ENCODE measurements at regions not wholly inside any gene's neighbourhood (a gene's known extent, or its start where the extent isn't known, plus 50 kb on each side); places are given as distances from the start of the nearest gene placed in this dataset.

DNA sequence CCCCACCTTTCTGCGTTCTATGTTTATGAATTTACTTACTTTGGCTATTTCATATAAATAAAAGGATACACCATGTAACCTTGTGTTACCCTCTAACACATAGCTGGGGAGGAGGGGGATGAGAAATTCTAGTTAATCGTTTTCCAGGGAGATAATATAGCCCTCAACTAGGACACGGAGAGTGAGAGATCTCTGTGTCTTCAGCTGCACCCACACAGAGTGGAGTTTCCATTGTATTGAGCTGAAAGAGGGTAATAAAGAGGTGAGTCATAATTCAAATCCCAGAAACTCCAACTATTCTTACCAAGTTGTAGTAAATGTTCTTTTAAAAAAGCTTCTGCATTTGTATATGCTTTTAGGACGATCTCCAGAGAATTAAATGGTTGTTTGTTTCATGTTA lies 110.1 kb upstream of the SULT1C3 start:
- WGBS (ENCODE audit: insufficient coverage): 20% methylated on average over 1 of the region's 4 CpGs
- H3K27ac ChIP-seq (ENCODE audit: low read depth, low read length): no peak overlapping the region
- H3K4me1 ChIP-seq (ENCODE audit: control insufficient read depth, insufficient read depth, low read length): no peaks in the 10 kb centered on the region
- no peak for DNase-seq (ENCODE audit: low read depth in 4 of 6, low spot score in 6 of 6)
- no peaks in the 10 kb centered on the region for H3K9me3 ChIP-seq (ENCODE audit: control insufficient read depth, insufficient read depth, low read length)
- no peaks in the 10 kb centered on the region for H3K36me3 ChIP-seq (ENCODE audit: control insufficient read depth, insufficient read depth, low read length)
- no peaks in the 10 kb centered on the region for H3K27me3 ChIP-seq (ENCODE audit: control insufficient read depth, insufficient read depth, low read length)
- no peak overlapping the region for H3K4me3 ChIP-seq (ENCODE audit: low read depth, low read length)

DNA sequence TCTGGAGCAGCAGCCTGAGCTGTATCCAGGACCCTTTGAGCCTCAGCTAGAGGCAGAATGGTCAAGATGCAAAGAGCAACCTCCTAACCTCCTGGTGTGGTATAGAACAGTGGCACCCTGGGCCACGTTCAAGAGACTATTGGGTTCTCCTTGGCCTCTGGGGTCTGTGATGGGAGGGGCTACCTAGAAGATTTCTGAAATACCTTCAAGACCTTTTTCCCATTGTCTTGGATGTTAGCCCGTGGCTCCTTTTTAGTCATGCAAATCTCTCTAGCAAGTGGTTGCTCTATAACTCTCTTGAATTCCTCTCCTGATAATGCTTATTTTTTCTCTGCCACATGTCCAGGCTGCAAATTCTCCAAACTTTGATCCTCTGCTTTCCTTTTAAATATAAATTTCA lies 106.3 kb upstream of the SULT1C3 start:
- Histone ChIP-seq H3K4me3 (ENCODE audit: low read depth, low read length) (no peak overlapping the region), H3K36me3 (ENCODE audit: control insufficient read depth, insufficient read depth, low read length) (no peaks in the 10 kb centered on the region), H3K9me3 (ENCODE audit: control insufficient read depth, insufficient read depth, low read length) (no peaks in the 10 kb centered on the region), H3K27ac (ENCODE audit: low read depth, low read length) (no peak overlapping the region), H3K4me1 (ENCODE audit: control insufficient read depth, insufficient read depth, low read length) (no peaks in the 10 kb centered on the region), H3K27me3 (ENCODE audit: control insufficient read depth, insufficient read depth, low read length) (no peaks in the 10 kb centered on the region)
- 60% methylated on average over 1 of the region's 2 CpGs for WGBS (ENCODE audit: insufficient coverage)
- no peak for DNase-seq (ENCODE audit: low read depth in 4 of 6, low spot score in 6 of 6)

DNA sequence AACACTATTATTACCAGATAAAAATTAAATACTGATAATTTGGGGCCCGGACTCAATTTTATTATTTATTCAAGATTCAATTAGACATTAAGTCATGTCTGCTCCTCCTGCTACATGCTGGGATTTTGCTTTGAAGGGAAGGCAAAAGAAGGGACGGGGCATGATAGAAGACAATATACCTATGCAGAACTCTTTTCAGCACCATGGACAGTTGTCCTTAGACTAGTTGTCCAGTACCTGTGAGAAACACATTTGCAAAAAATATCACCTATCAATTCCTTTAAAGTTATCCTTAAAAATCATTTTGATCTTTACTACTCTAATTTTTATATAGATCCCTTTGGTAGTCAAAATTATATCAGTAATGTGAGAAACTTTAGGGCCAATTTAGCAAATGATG lies 100.2 kb upstream of the SULT1C3 start:
- no peaks in the 10 kb centered on the region for H3K36me3 ChIP-seq (ENCODE audit: control insufficient read depth, insufficient read depth, low read length)
- no peak overlapping the region for H3K4me3 ChIP-seq (ENCODE audit: low read depth, low read length)
- peak in 1 of 6 donors; percentile 33 for DNase-seq (ENCODE audit: low read depth in 4 of 6, low spot score in 6 of 6)
- no peaks in the 10 kb centered on the region for H3K4me1 ChIP-seq (ENCODE audit: control insufficient read depth, insufficient read depth, low read length)
- no peaks in the 10 kb centered on the region for H3K27me3 ChIP-seq (ENCODE audit: control insufficient read depth, insufficient read depth, low read length)
- 14% methylated on average over 1 of the region's 2 CpGs for WGBS (ENCODE audit: insufficient coverage)
- no peak overlapping the region for H3K27ac ChIP-seq (ENCODE audit: low read depth, low read length)
- no peaks in the 10 kb centered on the region for H3K9me3 ChIP-seq (ENCODE audit: control insufficient read depth, insufficient read depth, low read length)

DNA sequence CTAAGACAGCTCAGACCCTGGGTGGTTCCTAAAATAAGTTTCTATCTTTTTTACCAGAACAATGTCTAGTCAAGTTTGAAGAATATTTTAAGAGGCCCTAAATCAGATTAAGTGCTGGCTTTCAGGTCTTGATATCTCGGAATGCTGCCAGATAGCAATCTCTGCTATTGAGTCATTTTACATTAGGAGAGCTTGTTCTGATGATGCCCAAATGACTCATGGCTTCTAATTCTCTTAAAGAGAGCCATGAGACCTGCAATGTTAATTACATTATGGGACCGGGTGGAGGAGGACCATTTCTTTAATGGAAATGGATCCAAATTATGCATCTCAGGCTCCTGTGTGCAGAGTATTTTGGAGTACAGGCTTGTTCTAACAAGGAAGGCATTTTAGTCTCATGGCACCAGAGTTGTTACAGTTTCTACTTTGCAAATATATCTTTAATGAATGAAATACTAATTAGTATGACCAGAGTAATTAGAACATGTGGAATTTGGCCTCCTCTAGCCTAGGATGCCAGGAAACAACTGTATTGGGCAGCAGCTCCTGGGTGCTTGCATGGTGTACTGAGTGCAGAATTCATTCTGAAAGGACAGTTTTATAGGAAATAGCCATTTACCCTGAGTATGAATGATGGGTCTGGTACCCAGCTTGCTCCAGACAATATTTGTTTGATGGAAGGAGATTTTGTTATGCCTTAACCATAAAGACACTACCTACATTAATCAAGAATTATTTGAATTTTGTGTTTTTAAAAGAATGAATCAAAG lies 94.0 kb upstream of the SULT1C3 start:
- 68% methylated on average over 2 of the region's 2 CpGs for WGBS (ENCODE audit: insufficient coverage)

DNA sequence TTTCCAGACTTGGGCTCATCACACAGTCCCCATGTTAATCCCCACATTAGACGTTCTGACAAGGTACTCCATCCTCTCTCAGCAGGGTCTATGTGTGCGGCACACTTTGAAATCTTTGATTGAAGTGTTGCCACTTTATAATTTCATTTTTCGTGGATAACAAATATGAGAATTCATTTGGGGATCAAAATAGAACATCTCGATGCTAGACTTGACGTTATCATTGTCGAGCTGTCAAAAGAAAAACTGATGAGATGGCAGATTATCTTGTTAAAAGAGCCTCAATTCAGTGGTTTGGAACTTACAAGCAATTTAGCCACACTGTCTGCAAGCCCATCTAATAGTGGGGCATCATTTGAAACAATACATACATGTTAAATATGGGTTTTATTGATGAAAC lies 91.2 kb upstream of the SULT1C3 start:
- Histone ChIP-seq H3K27me3 (ENCODE audit: control insufficient read depth, insufficient read depth, low read length) (no peaks in the 10 kb centered on the region), H3K9me3 (ENCODE audit: control insufficient read depth, insufficient read depth, low read length) (no peaks in the 10 kb centered on the region), H3K4me3 (ENCODE audit: low read depth, low read length) (no peak overlapping the region), H3K4me1 (ENCODE audit: control insufficient read depth, insufficient read depth, low read length) (no peaks in the 10 kb centered on the region), H3K36me3 (ENCODE audit: control insufficient read depth, insufficient read depth, low read length) (no peaks in the 10 kb centered on the region), H3K27ac (ENCODE audit: low read depth, low read length) (no peak overlapping the region)
- DNase-seq (ENCODE audit: low read depth in 4 of 6, low spot score in 6 of 6): no peak
- 92% methylated on average over 6 of the region's 6 CpGs for WGBS (ENCODE audit: insufficient coverage)

More for the DNA sequence above, 94.0 kb upstream of the SULT1C3 start:
- no peak overlapping the region for H3K4me3 ChIP-seq (ENCODE audit: low read depth, low read length)
- H3K36me3 ChIP-seq (ENCODE audit: control insufficient read depth, insufficient read depth, low read length): no peaks in the 10 kb centered on the region
- DNase-seq (ENCODE audit: low read depth in 4 of 6, low spot score in 6 of 6): peak in 1 of 6 donors; percentile 70
- H3K9me3 ChIP-seq (ENCODE audit: control insufficient read depth, insufficient read depth, low read length): no peaks in the 10 kb centered on the region
- no peaks in the 10 kb centered on the region for H3K4me1 ChIP-seq (ENCODE audit: control insufficient read depth, insufficient read depth, low read length)
- H3K27me3 ChIP-seq (ENCODE audit: control insufficient read depth, insufficient read depth, low read length): no peaks in the 10 kb centered on the region
- H3K27ac ChIP-seq (ENCODE audit: low read depth, low read length): no peak overlapping the region

DNA sequence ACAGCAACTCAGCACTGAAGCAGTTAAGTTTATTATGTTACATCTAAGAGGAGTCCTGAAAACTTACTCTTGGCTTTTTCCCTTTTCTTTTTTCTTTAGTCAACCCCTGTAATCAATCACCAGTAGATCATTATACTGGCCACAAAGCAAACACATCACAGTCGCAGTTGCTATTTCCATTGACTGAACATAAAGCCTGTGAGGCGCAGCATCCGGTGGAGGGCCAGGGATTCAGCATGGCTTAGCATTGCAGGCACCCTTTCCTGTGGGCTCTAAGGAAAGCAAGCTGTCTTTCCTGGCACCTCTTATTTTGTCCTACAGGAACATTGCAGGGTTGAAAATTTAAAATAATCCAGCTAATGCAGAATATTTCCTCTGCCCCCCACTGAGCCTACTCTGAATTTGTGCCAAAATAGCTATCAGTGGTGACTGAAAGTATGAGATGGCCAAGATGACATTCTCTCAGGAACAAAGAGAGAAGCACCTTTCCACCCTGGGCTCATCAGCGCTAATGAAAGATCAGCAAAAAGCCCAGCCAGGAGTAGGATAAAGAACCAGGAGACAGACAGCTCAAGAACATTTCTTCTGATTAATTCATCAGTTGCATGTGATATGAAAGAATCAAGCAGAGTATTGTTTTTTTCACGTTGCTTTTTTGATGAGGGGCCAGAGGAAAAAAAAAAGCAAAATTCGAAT lies 85.3 kb upstream of the SULT1C3 start:
- Histone ChIP-seq H3K4me3 (ENCODE audit: low read depth, low read length) (no peak overlapping the region), H3K36me3 (ENCODE audit: control insufficient read depth, insufficient read depth, low read length) (no peaks in the 10 kb centered on the region), H3K27ac (ENCODE audit: low read depth, low read length) (no peak overlapping the region), H3K27me3 (ENCODE audit: control insufficient read depth, insufficient read depth, low read length) (no peaks in the 10 kb centered on the region), H3K9me3 (ENCODE audit: control insufficient read depth, insufficient read depth, low read length) (no peaks in the 10 kb centered on the region), H3K4me1 (ENCODE audit: control insufficient read depth, insufficient read depth, low read length) (no peaks in the 10 kb centered on the region)
- 27% methylated on average over 2 of the region's 6 CpGs for WGBS (ENCODE audit: insufficient coverage)
- peak in 1 of 6 donors; percentile 57 for DNase-seq (ENCODE audit: low read depth in 4 of 6, low spot score in 6 of 6)

DNA sequence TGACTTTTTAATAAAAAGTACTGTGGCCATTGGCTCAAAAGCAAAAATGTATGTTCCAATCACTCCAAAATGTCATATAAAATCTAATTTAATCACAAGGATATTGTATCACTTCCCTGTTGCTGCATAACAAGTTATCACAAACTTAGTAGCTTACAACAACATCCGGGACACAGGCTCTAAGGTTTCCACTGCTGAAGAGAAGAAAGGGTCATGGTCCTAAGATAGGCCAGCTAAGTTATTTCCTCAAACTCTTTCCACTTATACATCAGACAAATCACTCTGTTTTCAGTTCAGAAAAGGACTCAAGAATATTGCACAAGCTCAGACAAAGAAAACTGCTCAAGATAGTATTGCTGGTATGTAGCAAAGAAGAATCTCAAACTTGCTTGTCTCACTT lies 78.5 kb upstream of the SULT1C3 start:
- WGBS (ENCODE audit: insufficient coverage): no CpG with 5 or more reads among the region's 1 CpG
- no peaks in the 10 kb centered on the region for H3K27me3 ChIP-seq (ENCODE audit: control insufficient read depth, insufficient read depth, low read length)
- no peaks in the 10 kb centered on the region for H3K9me3 ChIP-seq (ENCODE audit: control insufficient read depth, insufficient read depth, low read length)
- no peak for DNase-seq (ENCODE audit: low read depth in 4 of 6, low spot score in 6 of 6)
- H3K4me3 ChIP-seq (ENCODE audit: low read depth, low read length): no peak overlapping the region
- H3K36me3 ChIP-seq (ENCODE audit: control insufficient read depth, insufficient read depth, low read length): no peaks in the 10 kb centered on the region
- no peaks in the 10 kb centered on the region for H3K4me1 ChIP-seq (ENCODE audit: control insufficient read depth, insufficient read depth, low read length)
- H3K27ac ChIP-seq (ENCODE audit: low read depth, low read length): no peak overlapping the region

DNA sequence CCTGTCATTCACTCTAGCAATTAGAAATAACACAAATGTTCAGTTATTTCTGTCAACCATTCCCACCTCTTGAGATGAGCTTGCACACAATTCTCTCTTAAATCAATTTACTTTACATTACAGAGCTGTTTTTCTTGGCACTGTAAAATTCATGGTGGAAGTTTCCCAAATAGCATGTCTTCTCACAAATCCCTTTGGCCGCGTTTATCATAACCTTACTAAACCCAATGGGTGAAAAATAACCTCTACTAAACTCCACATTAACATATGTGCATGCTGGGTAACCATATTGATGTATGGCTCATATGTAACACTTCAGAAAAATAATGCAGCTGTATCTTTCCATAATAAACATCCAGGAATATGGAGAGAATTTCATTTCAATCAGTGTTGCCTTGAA lies 75.5 kb upstream of the SULT1C3 start:
- DNase-seq (ENCODE audit: low read depth in 4 of 6, low spot score in 6 of 6): peak in 2 of 6 donors; percentile 30 to 52
- Histone ChIP-seq H3K9me3 (ENCODE audit: control insufficient read depth, insufficient read depth, low read length) (no peaks in the 10 kb centered on the region), H3K4me3 (ENCODE audit: low read depth, low read length) (no peak overlapping the region), H3K27ac (ENCODE audit: low read depth, low read length) (no peak overlapping the region), H3K4me1 (ENCODE audit: control insufficient read depth, insufficient read depth, low read length) (no peaks in the 10 kb centered on the region), H3K27me3 (ENCODE audit: control insufficient read depth, insufficient read depth, low read length) (no peaks in the 10 kb centered on the region), H3K36me3 (ENCODE audit: control insufficient read depth, insufficient read depth, low read length) (no peaks in the 10 kb centered on the region)
- no CpG with 5 or more reads among the region's 2 CpGs for WGBS (ENCODE audit: insufficient coverage)

DNA sequence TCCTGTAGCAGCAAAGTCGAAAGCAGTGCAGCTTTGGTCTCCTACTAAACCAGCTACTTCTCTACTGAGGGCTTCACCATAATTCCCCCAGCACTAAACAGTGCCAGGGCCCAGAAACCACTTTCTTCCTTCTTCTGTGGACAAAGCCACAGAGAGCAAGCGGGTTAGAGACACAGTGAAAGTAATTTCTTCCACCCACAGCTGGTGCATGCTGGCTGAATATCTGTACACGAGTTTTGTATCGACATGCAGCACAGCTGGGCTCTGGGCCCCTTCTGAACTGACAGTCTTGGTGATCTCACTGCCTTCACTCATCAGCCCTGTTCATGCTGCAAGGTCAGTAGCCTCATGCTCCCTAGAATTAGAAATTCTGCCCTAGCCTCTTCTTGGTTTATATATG lies 74.0 kb upstream of the SULT1C3 start:
- Histone ChIP-seq H3K27me3 (ENCODE audit: control insufficient read depth, insufficient read depth, low read length) (no peaks in the 10 kb centered on the region), H3K4me3 (ENCODE audit: low read depth, low read length) (no peak overlapping the region), H3K4me1 (ENCODE audit: control insufficient read depth, insufficient read depth, low read length) (no peaks in the 10 kb centered on the region), H3K36me3 (ENCODE audit: control insufficient read depth, insufficient read depth, low read length) (no peaks in the 10 kb centered on the region), H3K9me3 (ENCODE audit: control insufficient read depth, insufficient read depth, low read length) (no peaks in the 10 kb centered on the region), H3K27ac (ENCODE audit: low read depth, low read length) (no peak overlapping the region)
- no peak for DNase-seq (ENCODE audit: low read depth in 4 of 6, low spot score in 6 of 6)
- 60% methylated on average over 4 of the region's 4 CpGs for WGBS (ENCODE audit: insufficient coverage)

DNA sequence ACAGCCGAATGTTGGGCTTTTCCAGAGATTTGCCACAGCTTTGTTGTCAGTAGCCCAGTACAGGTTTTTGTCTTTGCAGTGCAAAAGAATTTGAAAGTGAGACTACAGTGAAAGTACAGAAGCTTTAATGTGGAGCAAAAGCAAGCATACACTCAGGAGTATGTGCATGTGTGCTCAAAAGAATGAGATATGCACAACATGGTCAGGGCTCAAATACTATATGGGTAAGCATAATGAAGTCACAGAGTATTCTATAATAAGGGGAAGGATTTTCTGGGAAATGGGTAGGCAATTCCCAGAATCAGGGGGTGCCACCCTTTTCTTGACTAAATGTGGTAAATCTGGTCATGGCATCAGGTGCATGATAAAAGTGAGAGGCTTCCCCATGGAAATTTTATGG lies 72.1 kb upstream of the SULT1C3 start:
- no peak for DNase-seq (ENCODE audit: low read depth in 4 of 6, low spot score in 6 of 6)
- H3K27me3 ChIP-seq (ENCODE audit: control insufficient read depth, insufficient read depth, low read length): no peaks in the 10 kb centered on the region
- H3K36me3 ChIP-seq (ENCODE audit: control insufficient read depth, insufficient read depth, low read length): no peaks in the 10 kb centered on the region
- no peak overlapping the region for H3K27ac ChIP-seq (ENCODE audit: low read depth, low read length)
- no peak overlapping the region for H3K4me3 ChIP-seq (ENCODE audit: low read depth, low read length)
- no CpG with 5 or more reads among the region's 1 CpG for WGBS (ENCODE audit: insufficient coverage)
- H3K4me1 ChIP-seq (ENCODE audit: control insufficient read depth, insufficient read depth, low read length): no peaks in the 10 kb centered on the region
- H3K9me3 ChIP-seq (ENCODE audit: control insufficient read depth, insufficient read depth, low read length): no peaks in the 10 kb centered on the region

Data from spinal cord (tissue), 9 donors.